GM19239 (cell line): ENCODE measurements at regions not wholly inside any gene's neighbourhood (a gene's known extent, or its start where the extent isn't known, plus 50 kb on each side); places are given as distances from the start of the nearest gene placed in this dataset.
"Not testable (repeated sequence)": the region's sequence is repeated elsewhere in the genome, so short reads cannot be mapped to it uniquely, and the experiment has no call there.

Source experiments
- DNase-seq: peaks from one replicate; pipeline ENCODE4 v3.0.0; 2011; ENCODE audit warnings: low spot score; ENCODE audit not compliant: insufficient read length
- FAIRE-seq: peaks from 2 replicates; lab custom pipeline; 2011; peaks lifted over from hg19 to GRCh38; lab: Jason Lieb, UNC

- DNase-seq (no peak), FAIRE-seq (no peak)
These were observed 343.7 kb upstream of the SOX9 start for GRCh38 chr17:71777048-71777640.

GRCh38 chr17:71779482-71779881 lies 341.3 kb upstream of the SOX9 start:
- FAIRE-seq (no peak), DNase-seq (no peak)

GRCh38 chr17:71780596-71780995 lies 340.2 kb upstream of the SOX9 start:
- DNase-seq (no peak), FAIRE-seq (no peak)

DNA sequence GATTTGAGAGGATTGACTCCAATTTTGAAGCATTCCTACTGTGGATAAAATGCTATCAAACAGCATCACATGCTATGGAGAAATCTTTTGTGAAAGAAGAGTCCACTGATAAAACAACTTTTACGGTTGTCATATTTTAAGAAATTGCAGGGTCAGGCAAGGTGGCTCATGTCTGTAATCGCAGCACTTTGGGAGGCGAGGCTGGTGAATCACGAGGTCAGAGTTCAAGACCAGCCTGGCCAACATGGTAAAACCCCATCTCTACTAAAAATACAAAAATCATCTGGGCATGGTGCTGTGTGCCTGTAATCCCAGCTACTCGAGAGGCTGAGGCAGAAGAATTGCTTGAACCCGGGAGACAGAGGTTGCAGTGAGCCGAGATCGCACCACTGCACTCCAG lies 338.8 kb upstream of the SOX9 start:
- not testable (repeated sequence) for DNase-seq, FAIRE-seq

DNA sequence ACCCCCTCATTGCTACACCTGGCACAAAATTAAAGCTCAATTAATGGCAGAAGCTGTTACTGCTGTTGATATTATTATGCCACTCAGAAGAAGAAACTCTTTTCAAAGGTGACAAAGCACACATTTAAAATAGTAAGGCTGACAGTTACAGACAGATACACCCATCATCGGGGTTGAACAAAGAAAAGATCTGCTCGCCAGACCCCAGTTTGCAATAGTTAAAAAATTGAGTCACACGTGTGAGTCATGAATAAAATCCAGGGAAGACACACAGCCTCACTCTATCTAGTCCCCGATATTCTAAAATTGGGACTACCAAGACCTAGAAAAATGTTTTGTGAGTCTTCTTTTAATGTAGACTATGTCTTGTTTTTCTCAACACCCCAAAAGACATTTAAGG lies 330.0 kb upstream of the SOX9 start:
- DNase-seq, result no peak
- FAIRE-seq, result no peak

- FAIRE-seq, result no peak
- no peak for DNase-seq
These were observed 329.5 kb upstream of the SOX9 start for GRCh38 chr17:71791311-71791710.

- DNase-seq (no peak), FAIRE-seq (no peak)
These were observed 327.9 kb upstream of the SOX9 start for GRCh38 chr17:71792966-71793365.

DNA sequence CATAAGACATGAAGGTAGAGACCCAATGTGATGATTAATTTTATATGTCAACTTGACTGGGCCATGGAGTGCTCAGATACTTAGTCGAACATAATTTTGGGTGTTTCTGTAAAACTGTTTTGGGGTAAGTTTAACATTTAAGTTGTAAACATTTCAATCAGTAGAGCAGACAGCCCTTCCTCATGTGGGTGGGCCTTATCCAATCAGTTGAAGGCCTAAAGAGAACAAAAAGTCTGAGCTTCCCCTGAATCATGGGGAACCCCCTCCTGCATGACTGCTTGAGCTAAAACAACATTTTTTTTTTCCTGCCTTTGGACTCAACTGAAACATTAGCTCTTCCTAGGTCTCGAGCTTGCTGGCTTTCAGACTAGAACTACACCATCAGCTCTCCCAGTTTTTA lies 327.3 kb upstream of the SOX9 start:
- DNase-seq (no peak), FAIRE-seq (no peak)

- no peak for FAIRE-seq
- no peak for DNase-seq
These were observed 322.1 kb upstream of the SOX9 start for GRCh38 chr17:71798701-71799100.

DNA sequence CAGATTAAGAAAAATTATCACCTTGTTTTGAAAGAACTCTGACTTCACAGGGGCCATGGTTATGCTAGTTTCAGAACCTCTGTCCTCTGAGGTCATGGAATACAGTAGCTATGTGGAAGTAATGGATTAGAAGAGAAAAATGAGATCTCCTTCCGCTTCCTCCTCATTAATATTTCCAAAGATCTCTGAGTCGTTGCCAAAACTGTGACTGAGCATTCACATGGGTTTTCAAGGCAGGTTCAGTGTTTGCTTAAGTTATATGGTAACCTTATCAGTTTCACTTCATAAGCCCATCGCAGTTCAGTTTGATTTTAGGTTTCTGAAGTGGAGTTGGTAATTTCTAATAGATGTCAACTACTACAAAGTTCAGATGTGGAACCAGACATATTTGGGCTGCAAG lies 321.2 kb upstream of the SOX9 start:
- DNase-seq (no peak), FAIRE-seq (no peak)

DNA sequence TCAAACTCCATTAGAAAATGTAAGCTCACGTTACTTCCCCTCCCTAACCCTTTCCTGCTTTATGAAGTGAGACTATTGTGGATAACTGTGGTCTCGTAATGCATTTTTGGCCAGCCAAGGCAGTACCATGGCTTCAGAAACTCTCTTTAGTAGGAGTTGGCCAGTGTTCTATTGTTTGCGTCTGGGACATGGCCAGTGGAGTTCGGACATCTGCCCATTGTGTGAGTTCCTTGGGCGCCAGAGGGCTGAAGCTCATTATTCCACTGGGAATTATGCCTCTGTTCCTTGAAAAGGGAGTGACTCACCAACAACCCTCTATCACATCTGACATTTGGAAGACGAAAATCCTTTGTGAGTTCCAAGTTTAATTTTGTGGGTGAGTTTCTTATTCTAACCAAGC lies 319.5 kb upstream of the SOX9 start:
- DNase-seq (no peak), FAIRE-seq (no peak)

DNA sequence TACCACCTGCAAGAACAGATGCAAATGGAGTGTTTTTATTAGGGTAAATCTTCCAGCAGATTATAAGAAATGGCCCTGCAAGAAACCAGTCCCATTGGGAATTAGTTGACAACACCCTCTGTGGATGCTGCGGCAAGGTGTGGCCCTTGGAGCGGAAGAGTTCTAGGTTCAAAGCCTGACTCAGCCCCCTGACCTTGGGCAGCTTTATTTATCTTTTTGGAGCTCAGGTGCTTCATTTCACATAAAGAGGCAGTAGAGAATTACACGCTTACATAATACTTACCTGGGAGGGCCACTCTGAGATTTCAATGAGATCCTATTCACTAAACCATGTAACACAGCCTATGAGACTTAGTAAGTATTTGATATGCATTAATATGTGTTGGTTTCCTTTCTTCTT lies 318.2 kb upstream of the SOX9 start:
- FAIRE-seq, result no peak
- no peak for DNase-seq

DNA sequence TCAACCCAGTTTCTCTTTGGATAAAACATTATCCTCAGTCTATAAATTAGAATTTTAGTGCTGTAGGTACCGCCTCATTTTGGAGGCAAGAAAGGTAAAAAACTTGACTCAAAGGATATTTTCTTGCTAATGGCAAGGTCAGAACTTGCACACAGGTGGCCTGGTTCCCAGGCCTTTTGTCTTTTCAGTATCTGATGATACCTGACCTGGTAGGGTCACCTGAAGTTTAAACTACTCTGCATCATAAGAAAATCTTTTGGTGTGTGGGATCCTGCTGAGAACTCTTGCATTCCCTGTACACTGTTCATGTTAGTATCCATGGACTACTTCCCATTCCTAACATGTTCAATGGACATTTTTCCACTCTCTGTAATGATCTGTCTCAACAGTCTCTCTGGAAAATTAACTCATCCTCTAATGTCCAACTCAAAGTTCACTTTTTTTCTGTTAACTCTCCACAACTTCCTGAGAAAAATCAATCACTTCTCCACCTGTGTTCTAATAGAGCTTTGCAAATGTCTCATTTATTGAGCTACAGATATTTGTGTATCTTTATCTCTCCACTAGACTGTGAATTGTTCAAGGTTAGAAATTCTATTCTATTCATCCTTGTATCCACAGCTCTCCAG lies 317.1 kb upstream of the SOX9 start:
- FAIRE-seq (no peak), DNase-seq (no peak)

GRCh38 chr17:71809537-71809936 lies 311.3 kb upstream of the SOX9 start:
- FAIRE-seq, result no peak
- no peak for DNase-seq

DNA sequence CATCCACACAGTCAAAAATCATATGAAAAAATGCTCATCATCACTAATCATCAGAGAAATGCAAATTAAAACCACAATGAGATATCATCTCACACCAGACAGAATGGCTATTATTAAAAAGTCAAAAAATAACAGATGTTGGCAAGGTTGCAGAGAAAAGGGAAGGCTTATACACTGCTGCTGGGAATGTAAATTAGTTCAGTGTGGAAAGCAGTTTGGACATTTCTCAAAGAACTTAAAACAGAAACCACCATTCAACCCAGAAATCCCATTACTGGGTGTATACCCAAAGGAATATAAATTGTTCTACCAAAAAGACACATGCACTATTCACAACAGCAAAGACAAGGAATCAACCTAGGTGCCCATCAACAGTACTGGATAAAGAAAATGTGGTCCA lies 307.0 kb upstream of the SOX9 start:
- not testable (repeated sequence) for DNase-seq, FAIRE-seq

- FAIRE-seq (no peak), DNase-seq (no peak)
These were observed 299.3 kb upstream of the SOX9 start for GRCh38 chr17:71821511-71821910.

DNA sequence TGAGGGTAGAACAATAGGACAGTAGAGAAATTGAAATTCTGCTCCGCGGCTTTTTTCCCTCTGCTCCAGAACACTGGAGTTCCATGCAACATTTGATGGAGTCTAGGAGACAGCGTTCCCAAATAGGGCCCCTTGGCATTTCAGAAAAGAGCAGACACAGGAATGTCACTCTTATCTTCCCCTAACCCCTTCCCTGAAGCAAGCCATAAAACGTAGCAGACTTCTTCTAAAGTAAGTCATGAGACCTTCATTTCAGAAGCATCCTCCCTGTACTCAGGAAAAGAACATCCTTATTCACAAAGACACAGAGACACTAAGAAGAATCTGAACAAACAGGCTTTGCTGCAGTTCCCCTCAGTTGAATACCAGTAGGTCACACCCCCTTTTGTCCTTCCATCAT lies 296.1 kb upstream of the SOX9 start:
- FAIRE-seq (no peak), DNase-seq (no peak)

DNA sequence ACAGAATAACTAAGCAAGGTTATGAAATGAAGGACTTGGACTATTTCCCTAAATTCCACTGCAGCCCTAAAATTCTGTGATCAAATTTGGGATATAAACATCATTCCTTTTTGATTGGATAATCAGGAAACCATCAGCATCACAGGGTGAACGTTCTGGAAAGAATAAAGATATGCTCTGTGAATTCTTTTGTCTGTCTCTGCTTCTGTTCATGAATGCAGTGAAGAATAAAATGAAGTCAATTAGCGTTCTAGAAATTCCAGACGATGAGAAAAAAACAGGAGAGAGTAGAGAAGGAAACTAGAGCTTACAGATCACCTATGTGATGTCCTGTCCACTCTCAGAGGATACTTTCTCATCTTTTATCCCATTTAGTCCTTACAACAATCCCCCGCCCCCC lies 295.1 kb upstream of the SOX9 start:
- FAIRE-seq, result no peak
- no peak for DNase-seq

DNA sequence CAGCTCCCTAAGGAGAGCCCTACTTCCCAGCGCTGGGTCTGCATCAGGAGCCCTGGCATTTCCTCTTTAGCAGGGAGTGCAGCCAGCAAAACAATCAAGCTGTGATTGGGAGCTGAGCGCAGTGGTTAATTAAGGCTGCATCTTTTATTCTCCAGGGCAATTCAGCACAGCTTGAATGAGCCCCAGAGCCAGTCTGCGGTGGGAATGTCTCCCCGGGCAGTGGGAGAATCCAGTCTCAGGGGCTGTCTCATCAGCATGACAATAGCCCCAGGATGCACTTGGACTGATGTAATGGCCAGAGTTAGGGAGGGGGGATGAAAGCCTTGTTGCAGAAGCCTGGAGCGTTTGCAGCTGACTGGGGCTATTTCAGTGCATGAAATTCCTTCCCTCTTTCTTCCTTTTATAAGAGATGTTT lies 292.6 kb upstream of the SOX9 start:
- FAIRE-seq, result no peak
- DNase-seq, result no peak

DNA sequence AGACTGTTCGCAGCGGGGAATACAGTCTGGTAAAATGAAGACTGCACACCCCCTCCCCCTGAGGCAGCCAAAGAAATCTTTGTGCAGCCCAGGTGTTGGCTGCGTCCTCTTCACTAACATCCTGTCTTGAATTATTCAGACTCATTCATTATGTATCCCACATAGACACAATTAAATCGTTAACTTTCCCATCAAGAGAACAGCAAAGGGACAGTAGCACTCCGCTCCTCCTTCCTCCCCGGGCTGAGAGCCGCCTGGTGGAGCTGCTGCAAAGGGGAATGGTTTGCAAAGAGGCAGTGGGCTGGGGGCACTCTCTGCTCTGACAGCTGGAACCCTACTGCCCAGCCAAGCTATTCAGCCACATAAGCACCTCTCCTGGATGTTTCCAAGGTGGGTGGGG lies 290.0 kb upstream of the SOX9 start:
- DNase-seq (no peak), FAIRE-seq (no peak)

DNA sequence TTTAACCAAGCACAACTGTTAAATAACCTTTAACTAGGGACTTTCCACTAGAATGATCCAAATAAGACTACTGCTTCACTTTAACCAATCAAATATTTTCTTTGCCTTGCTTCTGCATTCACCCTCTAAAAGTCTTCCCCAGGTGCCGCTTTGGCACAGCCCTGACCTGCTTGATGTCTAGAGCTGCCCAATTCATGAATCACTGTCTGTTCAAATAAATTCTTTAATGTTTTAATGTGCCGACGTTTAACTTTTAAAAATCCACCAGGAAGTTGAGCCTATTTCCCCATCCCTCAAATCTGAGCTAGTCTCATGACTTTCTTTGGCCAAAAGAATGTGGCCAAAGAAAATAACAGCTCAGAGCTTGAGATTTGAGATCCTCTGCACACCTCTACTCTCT lies 277.8 kb upstream of the SOX9 start:
- no peak for FAIRE-seq

DNA sequence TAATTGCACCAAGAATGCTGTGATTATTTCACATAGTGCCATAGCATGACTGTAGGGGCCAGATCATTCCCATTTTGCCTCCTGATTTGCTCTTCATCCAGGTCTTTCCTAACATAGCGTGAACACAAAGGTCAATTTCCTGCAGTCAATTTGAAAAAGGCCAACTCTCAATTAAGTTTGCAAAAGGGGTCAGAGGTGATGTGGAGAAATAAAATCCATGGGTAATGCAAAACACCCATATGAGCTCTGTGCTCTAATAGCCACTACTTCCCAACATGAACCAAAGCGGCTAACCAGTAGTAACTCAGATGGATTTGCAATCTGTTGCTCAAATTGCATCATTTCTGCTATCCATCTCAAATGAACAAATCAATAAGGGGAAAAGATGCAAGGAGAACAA lies 275.5 kb upstream of the SOX9 start:
- FAIRE-seq, result no peak
- no peak for DNase-seq

More for the DNA sequence above, 277.8 kb upstream of the SOX9 start:
- no peak for DNase-seq
